ENCODE measurements at regions not wholly inside any gene's neighbourhood (a gene's known extent, or its start where the extent isn't known, plus 50 kb on each side); places are given as distances from the start of the nearest gene placed in this dataset.

- H3K9me3 ChIP-seq (ENCODE audit: control insufficient read depth, low read length): no peaks in the 10 kb centered on the region
- no peaks in the 10 kb centered on the region for H3K27me3 ChIP-seq (ENCODE audit: control insufficient read depth, insufficient read depth, low read length)
- H3K4me3 ChIP-seq (ENCODE audit: low read length): no peak overlapping the region
- no peaks in the 10 kb centered on the region for H3K36me3 ChIP-seq (ENCODE audit: control insufficient read depth, insufficient read depth, low read length)
- no peaks in the 10 kb centered on the region for H3K4me1 ChIP-seq (ENCODE audit: control insufficient read depth, insufficient read depth, low read length)
- H3K9ac ChIP-seq (ENCODE audit: low read length): no peak overlapping the region
Measured at GRCh38 chr6:160911949-160912348, 79.6 kb upstream of the MAP3K4 start.

GRCh38 chr6:160912411-160912810 is 79.2 kb upstream of the MAP3K4 start:
- no peak overlapping the region for H3K4me3 ChIP-seq (ENCODE audit: low read length)
- H3K27me3 ChIP-seq (ENCODE audit: control insufficient read depth, insufficient read depth, low read length): no peaks in the 10 kb centered on the region
- no peaks in the 10 kb centered on the region for H3K36me3 ChIP-seq (ENCODE audit: control insufficient read depth, insufficient read depth, low read length)
- no peaks in the 10 kb centered on the region for H3K9me3 ChIP-seq (ENCODE audit: control insufficient read depth, low read length)
- H3K4me1 ChIP-seq (ENCODE audit: control insufficient read depth, insufficient read depth, low read length): no peaks in the 10 kb centered on the region
- H3K9ac ChIP-seq (ENCODE audit: low read length): no peak overlapping the region

- peaks cover 22% of the 10 kb centered on the region for H3K4me1 ChIP-seq (ENCODE audit: control insufficient read depth, insufficient read depth, low read length)
Measured at GRCh38 chr6:160917572-160917971, 74.0 kb upstream of the MAP3K4 start.

GRCh38 chr6:160919723-160920440 is 71.7 kb upstream of the MAP3K4 start:
- no peak overlapping the region for H3K9ac ChIP-seq (ENCODE audit: low read length)
- H3K27me3 ChIP-seq (ENCODE audit: control insufficient read depth, insufficient read depth, low read length): no peaks in the 10 kb centered on the region
- H3K36me3 ChIP-seq (ENCODE audit: control insufficient read depth, insufficient read depth, low read length): no peaks in the 10 kb centered on the region
- no peak overlapping the region for H3K4me3 ChIP-seq (ENCODE audit: low read length)
- peaks cover 22% of the 10 kb centered on the region for H3K4me1 ChIP-seq (ENCODE audit: control insufficient read depth, insufficient read depth, low read length)
- H3K9me3 ChIP-seq (ENCODE audit: control insufficient read depth, low read length): no peaks in the 10 kb centered on the region

More at GRCh38 chr6:160917572-160917971, 74.0 kb upstream of the MAP3K4 start:
- H3K27me3 ChIP-seq (ENCODE audit: control insufficient read depth, insufficient read depth, low read length): no peaks in the 10 kb centered on the region
- H3K36me3 ChIP-seq (ENCODE audit: control insufficient read depth, insufficient read depth, low read length): no peaks in the 10 kb centered on the region
- no peak overlapping the region for H3K4me3 ChIP-seq (ENCODE audit: low read length)
- H3K9me3 ChIP-seq (ENCODE audit: control insufficient read depth, low read length): no peaks in the 10 kb centered on the region
- no peak overlapping the region for H3K9ac ChIP-seq (ENCODE audit: low read length)

- Histone ChIP-seq H3K4me1 (ENCODE audit: control insufficient read depth, insufficient read depth, low read length) (peaks cover 22% of the 10 kb centered on the region), H3K27me3 (ENCODE audit: control insufficient read depth, insufficient read depth, low read length) (no peaks in the 10 kb centered on the region), H3K9ac (ENCODE audit: low read length) (no peak overlapping the region), H3K36me3 (ENCODE audit: control insufficient read depth, insufficient read depth, low read length) (no peaks in the 10 kb centered on the region), H3K9me3 (ENCODE audit: control insufficient read depth, low read length) (no peaks in the 10 kb centered on the region), H3K4me3 (ENCODE audit: low read length) (no peak overlapping the region)
Measured at GRCh38 chr6:160921095-160921494, 70.5 kb upstream of the MAP3K4 start.

- H3K9me3 ChIP-seq (ENCODE audit: control insufficient read depth, low read length): no peaks in the 10 kb centered on the region
- H3K27me3 ChIP-seq (ENCODE audit: control insufficient read depth, insufficient read depth, low read length): peaks cover 10% of the 10 kb centered on the region
- H3K36me3 ChIP-seq (ENCODE audit: control insufficient read depth, insufficient read depth, low read length): no peaks in the 10 kb centered on the region
- peaks cover 5% of the 10 kb centered on the region for H3K4me1 ChIP-seq (ENCODE audit: control insufficient read depth, insufficient read depth, low read length)
- no peak overlapping the region for H3K4me3 ChIP-seq (ENCODE audit: low read length)
- no peak overlapping the region for H3K9ac ChIP-seq (ENCODE audit: low read length)
Measured at GRCh38 chr6:160926281-160927276, 65.0 kb upstream of the MAP3K4 start.

- Histone ChIP-seq H3K9me3 (ENCODE audit: control insufficient read depth, low read length) (no peaks in the 10 kb centered on the region), H3K4me1 (ENCODE audit: control insufficient read depth, insufficient read depth, low read length) (peaks cover 5% of the 10 kb centered on the region), H3K36me3 (ENCODE audit: control insufficient read depth, insufficient read depth, low read length) (no peaks in the 10 kb centered on the region), H3K9ac (ENCODE audit: low read length) (no peak overlapping the region), H3K4me3 (ENCODE audit: low read length) (no peak overlapping the region), H3K27me3 (ENCODE audit: control insufficient read depth, insufficient read depth, low read length) (peaks cover 10% of the 10 kb centered on the region)
Measured at GRCh38 chr6:160927416-160927815, 64.2 kb upstream of the MAP3K4 start.

- Histone ChIP-seq H3K4me1 (ENCODE audit: control insufficient read depth, insufficient read depth, low read length) (peaks cover 5% of the 10 kb centered on the region), H3K27me3 (ENCODE audit: control insufficient read depth, insufficient read depth, low read length) (peaks cover 14% of the 10 kb centered on the region), H3K9me3 (ENCODE audit: control insufficient read depth, low read length) (no peaks in the 10 kb centered on the region), H3K4me3 (ENCODE audit: low read length) (no peak overlapping the region), H3K36me3 (ENCODE audit: control insufficient read depth, insufficient read depth, low read length) (no peaks in the 10 kb centered on the region), H3K9ac (ENCODE audit: low read length) (no peak overlapping the region)
Measured at GRCh38 chr6:160929361-160929760, 62.2 kb upstream of the MAP3K4 start.

GRCh38 chr6:160929831-160930230 is 61.7 kb upstream of the MAP3K4 start:
- no peak overlapping the region for H3K9ac ChIP-seq (ENCODE audit: low read length)

GRCh38 chr6:160930547-160931377 is 60.8 kb upstream of the MAP3K4 start:
- Histone ChIP-seq H3K36me3 (ENCODE audit: control insufficient read depth, insufficient read depth, low read length) (no peaks in the 10 kb centered on the region), H3K27me3 (ENCODE audit: control insufficient read depth, insufficient read depth, low read length) (peaks cover 14% of the 10 kb centered on the region), H3K4me1 (ENCODE audit: control insufficient read depth, insufficient read depth, low read length) (peaks cover 5% of the 10 kb centered on the region), H3K9me3 (ENCODE audit: control insufficient read depth, low read length) (no peaks in the 10 kb centered on the region), H3K4me3 (ENCODE audit: low read length) (no peak overlapping the region), H3K9ac (ENCODE audit: low read length) (peak overlapping the region; percentile 17)

More at GRCh38 chr6:160929831-160930230, 61.7 kb upstream of the MAP3K4 start:
- H3K36me3 ChIP-seq (ENCODE audit: control insufficient read depth, insufficient read depth, low read length): no peaks in the 10 kb centered on the region
- H3K4me3 ChIP-seq (ENCODE audit: low read length): no peak overlapping the region
- H3K9me3 ChIP-seq (ENCODE audit: control insufficient read depth, low read length): no peaks in the 10 kb centered on the region
- H3K4me1 ChIP-seq (ENCODE audit: control insufficient read depth, insufficient read depth, low read length): peaks cover 5% of the 10 kb centered on the region
- peaks cover 14% of the 10 kb centered on the region for H3K27me3 ChIP-seq (ENCODE audit: control insufficient read depth, insufficient read depth, low read length)

- H3K9ac ChIP-seq (ENCODE audit: low read length): peak overlapping the region; percentile 17
- peaks cover 14% of the 10 kb centered on the region for H3K27me3 ChIP-seq (ENCODE audit: control insufficient read depth, insufficient read depth, low read length)
- H3K4me1 ChIP-seq (ENCODE audit: control insufficient read depth, insufficient read depth, low read length): peaks cover 5% of the 10 kb centered on the region
- no peaks in the 10 kb centered on the region for H3K36me3 ChIP-seq (ENCODE audit: control insufficient read depth, insufficient read depth, low read length)
- H3K4me3 ChIP-seq (ENCODE audit: low read length): no peak overlapping the region
- no peaks in the 10 kb centered on the region for H3K9me3 ChIP-seq (ENCODE audit: control insufficient read depth, low read length)
Measured at GRCh38 chr6:160931378-160932310, 59.9 kb upstream of the MAP3K4 start.

Measured in mucosa of stomach (tissue), 1 donor.